ENCODE measurements at regions not wholly inside any gene's neighbourhood (a gene's known extent, or its start where the extent isn't known, plus 50 kb on each side); places are given as distances from the start of the nearest gene placed in this dataset.

- no peaks in the 10 kb centered on the region for H3K4me1 ChIP-seq
- no peak for TF ChIP-seq CTCF (IDR thresholded peaks at IDR 0.05; ENCODE audit: borderline replicate concordance)
- no peak for DNase-seq
- no peaks in the 10 kb centered on the region for H3K27me3 ChIP-seq (ENCODE audit: low read depth)
- no peak overlapping the region for H3K4me3 ChIP-seq
- peaks cover 4% of the 10 kb centered on the region for H3K9me3 ChIP-seq (replicated peaks)
- intact Hi-C loops (cut with micrococcal nuclease) = no loop called here
- H3K36me3 ChIP-seq = no peaks in the 10 kb centered on the region
- H3K27ac ChIP-seq (replicated peaks) = no peak overlapping the region
Observed at GRCh38 chr6:142617158-142617557, 315.4 kb downstream of the ADGRG6 start.

- Histone ChIP-seq H3K9me3 (replicated peaks) (no peaks in the 10 kb centered on the region), H3K27ac (replicated peaks) (no peak overlapping the region), H3K27me3 (ENCODE audit: low read depth) (no peaks in the 10 kb centered on the region), H3K36me3 (no peaks in the 10 kb centered on the region), H3K4me3 (no peak overlapping the region), H3K4me1 (no peaks in the 10 kb centered on the region)
- no peak for DNase-seq
- TF ChIP-seq CTCF (IDR thresholded peaks at IDR 0.05; ENCODE audit: borderline replicate concordance) = no peak
- intact Hi-C loops (cut with micrococcal nuclease) = no loop called here
Observed at GRCh38 chr6:142621822-142622221, 320.0 kb downstream of the ADGRG6 start.

GRCh38 chr6:142624978-142625715 is 319.8 kb downstream of the HIVEP2 start:
- no peak for DNase-seq
- Histone ChIP-seq H3K27ac (replicated peaks) (no peak overlapping the region), H3K4me1 (no peaks in the 10 kb centered on the region), H3K27me3 (ENCODE audit: low read depth) (no peaks in the 10 kb centered on the region), H3K36me3 (no peaks in the 10 kb centered on the region), H3K4me3 (no peak overlapping the region), H3K9me3 (replicated peaks) (no peaks in the 10 kb centered on the region)
- intact Hi-C loops (cut with micrococcal nuclease) = no loop called here
- no peak for TF ChIP-seq CTCF (IDR thresholded peaks at IDR 0.05; ENCODE audit: borderline replicate concordance)

- no peak for TF ChIP-seq CTCF (IDR thresholded peaks at IDR 0.05; ENCODE audit: borderline replicate concordance)
- Histone ChIP-seq H3K27ac (replicated peaks) (no peak overlapping the region), H3K27me3 (ENCODE audit: low read depth) (no peaks in the 10 kb centered on the region), H3K9me3 (replicated peaks) (no peaks in the 10 kb centered on the region), H3K4me1 (no peaks in the 10 kb centered on the region), H3K4me3 (no peak overlapping the region), H3K36me3 (no peaks in the 10 kb centered on the region)
- DNase-seq = no peak
- intact Hi-C loops (cut with micrococcal nuclease) = no loop called here
Observed at GRCh38 chr6:142627474-142627873, 317.5 kb downstream of the HIVEP2 start.

- no peaks in the 10 kb centered on the region for H3K9me3 ChIP-seq (replicated peaks)
- no peaks in the 10 kb centered on the region for H3K4me1 ChIP-seq
- H3K27me3 ChIP-seq (ENCODE audit: low read depth) = no peaks in the 10 kb centered on the region
- no peaks in the 10 kb centered on the region for H3K36me3 ChIP-seq
- no peak for TF ChIP-seq CTCF (IDR thresholded peaks at IDR 0.05; ENCODE audit: borderline replicate concordance)
- no peak overlapping the region for H3K4me3 ChIP-seq
- no peak for DNase-seq
- H3K27ac ChIP-seq (replicated peaks) = no peak overlapping the region
- intact Hi-C loops (cut with micrococcal nuclease) = no loop called here
Observed at GRCh38 chr6:142631517-142632385, 313.2 kb downstream of the HIVEP2 start.

All from left ventricle myocardium inferior (tissue), 1 donor.